NB4 (cell line): ENCODE measurements at regions not wholly inside any gene's neighbourhood (a gene's known extent, or its start where the extent isn't known, plus 50 kb on each side); places are given as distances from the start of the nearest gene placed in this dataset.

Experiments used
- DNase-seq: peaks from one replicate; pipeline ENCODE4 v3.0.0; 2010; ENCODE audit warnings: low read depth
- H3K4me3 ChIP-seq: one replicate; pipeline ENCODE4 v1.5.1; 2011; ENCODE audit warnings: mild to moderate bottlenecking, low read depth, low read length, moderate library complexity
- MYC ChIP-seq: IDR thresholded peaks from 2 replicates; pipeline ENCODE4 v1.6.1; 2011; ENCODE audit warnings: low read depth, low read length
- POLR2A ChIP-seq: IDR thresholded peaks from 2 replicates; pipeline ENCODE4 v1.6.1; 2011; ENCODE audit warnings: mild to moderate bottlenecking; ENCODE audit not compliant: insufficient read length; ENCODE audit errors: extremely low read depth
- TF ChIP-seq, protein P1 (sequence below): IDR thresholded peaks from one replicate; pipeline ENCODE4 v1.5.1; 2012; ENCODE audit warnings: low read depth, low read length
- TF ChIP-seq, protein P2 (sequence below): IDR thresholded peaks from 2 replicates; pipeline ENCODE4 v1.6.1; 2011; ENCODE audit warnings: low read depth, low read length

DNA sequence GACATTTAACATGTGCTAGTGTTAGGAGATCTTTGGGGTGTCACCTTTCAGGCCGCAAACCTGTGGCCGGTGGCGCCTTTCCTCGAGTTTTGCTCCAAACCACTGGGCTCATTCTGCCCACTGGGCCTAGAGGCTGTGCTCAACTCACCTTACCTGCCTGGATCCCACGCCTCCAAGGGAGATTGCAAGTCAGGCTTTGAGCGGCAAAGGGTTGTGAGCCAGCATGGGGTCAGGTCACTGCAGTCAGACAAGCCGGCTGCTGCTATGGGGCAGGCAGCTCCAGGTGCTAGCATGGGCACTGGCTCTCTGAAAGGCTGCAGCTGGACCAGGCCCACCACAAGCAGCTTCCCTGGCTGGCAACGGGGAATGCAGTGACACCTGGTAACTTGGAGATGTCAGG, 265.5 kb downstream of the ZBBX start:
- DNase-seq: no peak

DNA sequence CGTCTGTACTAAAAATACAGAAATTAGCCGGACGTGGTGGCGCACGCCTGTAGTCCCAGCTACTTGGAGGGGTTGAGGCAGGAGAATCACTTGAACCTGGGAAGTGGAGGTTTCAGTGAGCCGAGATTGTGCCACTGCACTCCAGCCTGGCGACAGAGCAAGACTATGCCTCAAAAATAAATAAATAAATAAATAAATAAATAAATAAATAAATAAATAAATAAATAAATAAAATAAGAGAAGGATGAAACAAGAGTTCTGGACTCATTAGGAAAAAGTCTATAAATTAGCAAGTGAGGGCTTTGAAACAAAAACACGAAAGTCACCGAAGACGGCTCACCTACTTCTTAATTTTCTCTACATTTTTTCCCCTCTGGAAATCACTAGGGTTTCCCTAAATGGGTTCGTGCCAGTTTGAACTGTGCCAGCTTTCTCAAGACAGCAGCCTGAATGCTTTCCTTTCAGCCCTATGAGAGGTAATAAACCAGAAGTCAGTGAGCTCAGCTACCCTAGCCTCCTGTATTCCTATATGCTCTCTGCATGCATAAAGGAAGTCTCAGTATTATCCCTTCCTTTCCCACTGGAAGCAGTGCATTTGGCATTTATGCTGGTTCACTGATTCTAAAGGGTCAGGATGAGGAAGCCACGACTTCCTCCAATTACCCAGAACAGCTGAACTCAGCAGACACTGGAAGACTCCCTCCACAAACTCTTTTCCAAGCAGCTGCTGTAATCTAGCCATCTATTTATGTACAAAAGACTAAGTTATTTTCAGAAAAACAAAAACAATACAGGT, 266.9 kb downstream of the ZBBX start:
- no peak for DNase-seq
- TF ChIP-seq, protein P1, sequence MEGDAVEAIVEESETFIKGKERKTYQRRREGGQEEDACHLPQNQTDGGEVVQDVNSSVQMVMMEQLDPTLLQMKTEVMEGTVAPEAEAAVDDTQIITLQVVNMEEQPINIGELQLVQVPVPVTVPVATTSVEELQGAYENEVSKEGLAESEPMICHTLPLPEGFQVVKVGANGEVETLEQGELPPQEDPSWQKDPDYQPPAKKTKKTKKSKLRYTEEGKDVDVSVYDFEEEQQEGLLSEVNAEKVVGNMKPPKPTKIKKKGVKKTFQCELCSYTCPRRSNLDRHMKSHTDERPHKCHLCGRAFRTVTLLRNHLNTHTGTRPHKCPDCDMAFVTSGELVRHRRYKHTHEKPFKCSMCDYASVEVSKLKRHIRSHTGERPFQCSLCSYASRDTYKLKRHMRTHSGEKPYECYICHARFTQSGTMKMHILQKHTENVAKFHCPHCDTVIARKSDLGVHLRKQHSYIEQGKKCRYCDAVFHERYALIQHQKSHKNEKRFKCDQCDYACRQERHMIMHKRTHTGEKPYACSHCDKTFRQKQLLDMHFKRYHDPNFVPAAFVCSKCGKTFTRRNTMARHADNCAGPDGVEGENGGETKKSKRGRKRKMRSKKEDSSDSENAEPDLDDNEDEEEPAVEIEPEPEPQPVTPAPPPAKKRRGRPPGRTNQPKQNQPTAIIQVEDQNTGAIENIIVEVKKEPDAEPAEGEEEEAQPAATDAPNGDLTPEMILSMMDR: no peak
- no peak for TF ChIP-seq POLR2A
- TF ChIP-seq, protein P2, sequence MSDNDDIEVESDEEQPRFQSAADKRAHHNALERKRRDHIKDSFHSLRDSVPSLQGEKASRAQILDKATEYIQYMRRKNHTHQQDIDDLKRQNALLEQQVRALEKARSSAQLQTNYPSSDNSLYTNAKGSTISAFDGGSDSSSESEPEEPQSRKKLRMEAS: no peak
- no peak for TF ChIP-seq MYC
- no peak overlapping the region for H3K4me3 ChIP-seq

More for the DNA sequence above, 265.5 kb downstream of the ZBBX start:
- no peak for TF ChIP-seq POLR2A
- H3K4me3 ChIP-seq: no peak overlapping the region

DNA sequence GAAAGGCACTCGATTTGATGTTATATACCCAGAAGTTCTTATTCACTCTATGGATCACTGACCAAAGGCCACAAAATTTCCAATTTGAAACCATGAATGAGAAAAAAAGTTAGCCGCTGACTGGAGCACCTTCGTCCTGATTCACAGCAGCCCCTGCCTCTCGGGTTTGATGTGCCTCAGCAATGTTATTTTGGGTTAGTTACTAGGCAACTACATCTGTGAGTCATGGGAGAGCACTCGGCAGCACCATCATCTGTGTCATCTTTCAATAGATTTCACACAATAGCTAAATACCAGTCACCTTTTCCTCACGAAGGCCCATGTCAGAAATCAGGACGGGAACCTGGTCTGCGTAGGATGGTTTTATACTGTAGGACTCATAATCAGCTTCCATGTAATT, 269.2 kb downstream of the ZBBX start:
- TF ChIP-seq, protein P1: no peak
- TF ChIP-seq POLR2A (no peak), MYC (no peak)
- TF ChIP-seq, protein P2: no peak
- DNase-seq: no peak
- no peak overlapping the region for H3K4me3 ChIP-seq

DNA sequence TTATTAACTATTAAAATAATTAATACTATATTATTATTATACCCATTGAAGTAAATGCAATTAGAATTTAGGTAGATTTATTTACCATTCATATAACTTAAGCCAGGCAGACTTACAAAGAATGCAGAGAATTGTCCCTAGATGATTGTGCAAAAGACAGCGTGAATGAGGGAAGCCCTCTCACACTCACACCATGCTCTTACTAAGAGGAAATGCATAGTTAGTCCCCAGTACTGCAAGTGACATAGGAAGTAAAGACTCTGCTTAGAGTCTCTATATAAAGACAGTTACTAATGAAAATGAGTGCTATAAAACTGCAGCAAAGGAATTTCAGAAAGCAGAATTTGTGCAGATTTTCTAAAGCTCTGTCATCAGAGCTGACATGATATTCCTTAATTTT, 270.4 kb downstream of the ZBBX start:
- no peak overlapping the region for H3K4me3 ChIP-seq
- no peak for DNase-seq
- TF ChIP-seq MYC (no peak), POLR2A (no peak)
- TF ChIP-seq, protein P2: no peak
- TF ChIP-seq, protein P1: no peak

DNA sequence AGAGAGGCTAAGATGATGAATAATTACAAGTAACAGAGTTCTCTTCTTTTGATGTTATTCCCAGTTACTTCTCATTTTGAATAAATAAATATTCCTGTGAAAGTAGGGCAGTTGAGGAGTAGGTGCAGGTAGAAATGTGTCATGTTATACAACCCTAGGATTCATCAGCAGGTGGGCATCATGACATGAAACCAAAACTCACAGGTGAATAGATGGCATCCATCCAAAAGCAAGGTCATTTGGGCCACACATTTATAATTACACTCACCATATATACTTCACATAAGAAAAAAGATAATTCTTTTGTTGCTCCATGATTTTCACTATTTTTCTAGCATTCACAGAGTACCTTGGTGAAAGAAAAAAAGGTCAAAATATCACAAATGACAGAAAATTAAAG, 273.6 kb downstream of the ZBBX start:
- H3K4me3 ChIP-seq: no peak overlapping the region
- DNase-seq: no peak
- TF ChIP-seq POLR2A (no peak), MYC (no peak)
- TF ChIP-seq, protein P1: no peak
- TF ChIP-seq, protein P2: no peak

DNA sequence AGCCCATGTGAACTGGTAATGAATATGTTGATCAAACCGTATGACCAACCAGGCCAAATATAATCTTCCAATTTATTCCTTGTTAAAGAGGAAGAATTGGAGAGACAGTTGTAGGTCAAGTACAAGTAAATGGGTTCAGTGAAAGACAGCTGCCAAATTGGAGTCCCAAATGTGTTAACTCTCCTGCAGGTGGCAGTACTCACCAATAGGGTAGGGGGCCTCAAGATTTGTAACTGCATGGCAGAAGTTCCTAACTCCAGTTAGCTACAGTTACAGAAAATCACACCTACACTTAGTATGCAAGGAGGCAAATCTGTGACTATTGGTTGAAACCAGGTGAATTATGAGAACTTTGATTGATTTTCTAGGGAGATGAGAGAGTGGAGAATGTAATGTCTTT, 278.0 kb downstream of the ZBBX start:
- TF ChIP-seq MYC (no peak), POLR2A (no peak)
- TF ChIP-seq, protein P1: peak; percentile 42
- TF ChIP-seq, protein P2: no peak
- DNase-seq: peak; percentile 50

More for the DNA sequence above, 278.0 kb downstream of the ZBBX start:
- no peak overlapping the region for H3K4me3 ChIP-seq
